ENCODE measurements at regions not wholly inside any gene's neighbourhood (a gene's known extent, or its start where the extent isn't known, plus 50 kb on each side); places are given as distances from the start of the nearest gene placed in this dataset.

- TF ChIP-seq FOXM1 (IDR thresholded peaks at IDR 0.05; ENCODE audit: borderline replicate concordance, low read depth) (no peak), MAX (IDR thresholded peaks at IDR 0.05) (no peak), NFIC (IDR thresholded peaks at IDR 0.05) (no peak), RAD21 (IDR thresholded peaks at IDR 0.05; ENCODE audit: low read depth) (no peak), ZBTB7A (IDR thresholded peaks at IDR 0.05; ENCODE audit: low read depth) (no peak), TAF1 (IDR thresholded peaks at IDR 0.05; ENCODE audit: low read depth) (no peak)
Observed at GRCh38 chr15:69945729-69946128, 152.0 kb downstream of the TLE3 start.

- TF ChIP-seq MAX (IDR thresholded peaks at IDR 0.05) (no peak), TAF1 (IDR thresholded peaks at IDR 0.05; ENCODE audit: low read depth) (no peak), RAD21 (IDR thresholded peaks at IDR 0.05; ENCODE audit: low read depth) (no peak), CEBPB (IDR thresholded peaks at IDR 0.05) (no peak), EP300 (IDR thresholded peaks at IDR 0.05; ENCODE audit: borderline replicate concordance) (no peak), ZBTB7A (IDR thresholded peaks at IDR 0.05; ENCODE audit: low read depth) (no peak), TCF12 (IDR thresholded peaks at IDR 0.05; ENCODE audit: low read depth) (no peak), YY1 (IDR thresholded peaks at IDR 0.05; ENCODE audit: low read depth) (no peak), FOXM1 (IDR thresholded peaks at IDR 0.05; ENCODE audit: borderline replicate concordance, low read depth) (no peak), TEAD4 (IDR thresholded peaks at IDR 0.05) (no peak)
- TF ChIP-seq, protein P1, sequence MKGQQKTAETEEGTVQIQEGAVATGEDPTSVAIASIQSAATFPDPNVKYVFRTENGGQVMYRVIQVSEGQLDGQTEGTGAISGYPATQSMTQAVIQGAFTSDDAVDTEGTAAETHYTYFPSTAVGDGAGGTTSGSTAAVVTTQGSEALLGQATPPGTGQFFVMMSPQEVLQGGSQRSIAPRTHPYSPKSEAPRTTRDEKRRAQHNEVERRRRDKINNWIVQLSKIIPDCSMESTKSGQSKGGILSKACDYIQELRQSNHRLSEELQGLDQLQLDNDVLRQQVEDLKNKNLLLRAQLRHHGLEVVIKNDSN (IDR thresholded peaks at IDR 0.05), result no peak
- TF ChIP-seq, protein P2, sequence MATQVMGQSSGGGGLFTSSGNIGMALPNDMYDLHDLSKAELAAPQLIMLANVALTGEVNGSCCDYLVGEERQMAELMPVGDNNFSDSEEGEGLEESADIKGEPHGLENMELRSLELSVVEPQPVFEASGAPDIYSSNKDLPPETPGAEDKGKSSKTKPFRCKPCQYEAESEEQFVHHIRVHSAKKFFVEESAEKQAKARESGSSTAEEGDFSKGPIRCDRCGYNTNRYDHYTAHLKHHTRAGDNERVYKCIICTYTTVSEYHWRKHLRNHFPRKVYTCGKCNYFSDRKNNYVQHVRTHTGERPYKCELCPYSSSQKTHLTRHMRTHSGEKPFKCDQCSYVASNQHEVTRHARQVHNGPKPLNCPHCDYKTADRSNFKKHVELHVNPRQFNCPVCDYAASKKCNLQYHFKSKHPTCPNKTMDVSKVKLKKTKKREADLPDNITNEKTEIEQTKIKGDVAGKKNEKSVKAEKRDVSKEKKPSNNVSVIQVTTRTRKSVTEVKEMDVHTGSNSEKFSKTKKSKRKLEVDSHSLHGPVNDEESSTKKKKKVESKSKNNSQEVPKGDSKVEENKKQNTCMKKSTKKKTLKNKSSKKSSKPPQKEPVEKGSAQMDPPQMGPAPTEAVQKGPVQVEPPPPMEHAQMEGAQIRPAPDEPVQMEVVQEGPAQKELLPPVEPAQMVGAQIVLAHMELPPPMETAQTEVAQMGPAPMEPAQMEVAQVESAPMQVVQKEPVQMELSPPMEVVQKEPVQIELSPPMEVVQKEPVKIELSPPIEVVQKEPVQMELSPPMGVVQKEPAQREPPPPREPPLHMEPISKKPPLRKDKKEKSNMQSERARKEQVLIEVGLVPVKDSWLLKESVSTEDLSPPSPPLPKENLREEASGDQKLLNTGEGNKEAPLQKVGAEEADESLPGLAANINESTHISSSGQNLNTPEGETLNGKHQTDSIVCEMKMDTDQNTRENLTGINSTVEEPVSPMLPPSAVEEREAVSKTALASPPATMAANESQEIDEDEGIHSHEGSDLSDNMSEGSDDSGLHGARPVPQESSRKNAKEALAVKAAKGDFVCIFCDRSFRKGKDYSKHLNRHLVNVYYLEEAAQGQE (IDR thresholded peaks at IDR 0.05; ENCODE audit: low read depth), result no peak
Observed at GRCh38 chr15:69946870-69947269, 150.8 kb downstream of the TLE3 start.

DNA sequence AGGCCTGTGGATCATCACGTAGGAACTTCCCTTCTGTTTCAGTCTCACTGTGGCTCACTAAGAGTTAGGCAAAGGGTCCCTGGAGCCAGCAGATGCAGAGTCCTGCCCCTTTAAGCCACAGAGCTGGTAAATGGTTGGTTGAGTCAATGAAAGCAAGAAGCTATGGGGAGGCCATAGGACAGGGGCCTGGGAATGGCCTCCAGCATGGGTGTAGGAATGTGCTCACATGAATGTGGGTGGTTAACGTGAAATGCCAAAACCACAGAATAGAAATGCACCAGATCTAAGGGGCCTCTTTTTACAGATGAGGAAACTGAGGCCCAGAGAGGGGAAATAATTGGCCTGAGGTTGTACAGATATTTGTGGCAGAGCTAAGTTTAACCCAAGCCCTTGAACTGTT is 150.3 kb downstream of the TLE3 start:
- TF ChIP-seq RAD21 (IDR thresholded peaks at IDR 0.05; ENCODE audit: low read depth), result no peak
- no peak for TF ChIP-seq TEAD4 (IDR thresholded peaks at IDR 0.05)
- no peak for TF ChIP-seq MAX (IDR thresholded peaks at IDR 0.05)
- TF ChIP-seq ZBTB7A (IDR thresholded peaks at IDR 0.05; ENCODE audit: low read depth), result no peak
- TF ChIP-seq CREB1 (IDR thresholded peaks at IDR 0.05; ENCODE audit: low read depth), result no peak
- no peak for TF ChIP-seq CEBPB (IDR thresholded peaks at IDR 0.05)
- TF ChIP-seq TCF12 (IDR thresholded peaks at IDR 0.05; ENCODE audit: low read depth), result no peak
- TF ChIP-seq, protein P2 (IDR thresholded peaks at IDR 0.05; ENCODE audit: low read depth), result no peak
- TF ChIP-seq EGR1 (IDR thresholded peaks at IDR 0.05), result no peak
- TF ChIP-seq EP300 (IDR thresholded peaks at IDR 0.05; ENCODE audit: borderline replicate concordance), result no peak
- TF ChIP-seq, protein P1 (IDR thresholded peaks at IDR 0.05), result no peak
- no peak for TF ChIP-seq YY1 (IDR thresholded peaks at IDR 0.05; ENCODE audit: low read depth)
- TF ChIP-seq NFIC (IDR thresholded peaks at IDR 0.05), result no peak
- TF ChIP-seq TAF1 (IDR thresholded peaks at IDR 0.05; ENCODE audit: low read depth), result no peak
- TF ChIP-seq FOXM1 (IDR thresholded peaks at IDR 0.05; ENCODE audit: borderline replicate concordance, low read depth), result no peak

DNA sequence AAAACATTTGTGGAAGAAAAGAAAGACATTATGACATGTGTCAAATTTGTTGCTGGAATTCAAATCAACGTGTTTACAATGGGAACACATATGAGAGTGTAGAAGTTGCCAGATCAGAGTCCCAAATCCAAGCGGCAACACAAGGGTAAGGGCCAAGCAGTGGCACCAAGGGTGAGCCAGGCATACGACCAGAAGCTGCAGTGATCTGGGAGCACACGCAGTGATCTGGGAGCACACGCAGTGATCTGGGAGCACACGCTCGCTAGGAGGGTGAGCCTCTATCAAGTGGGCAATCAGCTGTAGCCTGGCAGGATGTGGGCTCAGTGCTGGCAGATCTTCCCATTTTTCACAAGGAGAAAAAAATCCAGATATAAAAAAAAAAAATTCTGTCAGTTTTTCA is 148.2 kb downstream of the TLE3 start:
- no peak for TF ChIP-seq CREB1 (IDR thresholded peaks at IDR 0.05; ENCODE audit: low read depth)

DNA sequence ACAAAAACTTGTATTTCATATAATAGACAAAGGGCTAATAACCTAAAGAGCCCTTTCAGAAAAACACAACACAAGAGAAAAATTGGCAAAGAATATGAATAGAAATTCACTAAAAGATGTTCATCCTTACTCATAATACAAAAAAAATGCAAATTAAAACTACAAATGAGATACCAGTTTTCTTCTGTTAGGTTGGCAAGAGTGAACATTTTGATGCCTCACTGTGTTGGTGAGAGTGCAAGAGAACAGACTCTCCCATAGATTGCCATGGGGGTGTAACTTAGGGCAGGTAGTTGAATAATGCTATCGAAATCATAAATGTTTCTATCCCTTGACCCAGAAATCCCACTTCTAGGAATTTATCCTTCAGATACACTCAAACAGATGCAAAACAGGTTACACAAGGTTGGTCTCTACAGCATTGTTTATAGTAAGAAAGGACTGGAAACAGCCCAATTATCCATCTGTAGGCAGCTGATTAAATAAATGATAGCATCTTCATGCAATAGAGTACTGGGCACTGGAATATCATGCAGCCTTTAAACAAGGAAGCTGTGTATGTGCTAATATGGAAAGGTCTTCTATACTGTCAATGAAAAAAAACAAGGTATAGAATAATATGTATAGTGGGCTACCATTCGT is 146.3 kb downstream of the TLE3 start:
- TF ChIP-seq CEBPB (IDR thresholded peaks at IDR 0.05) (no peak), EGR1 (IDR thresholded peaks at IDR 0.05) (no peak), FOXM1 (IDR thresholded peaks at IDR 0.05; ENCODE audit: borderline replicate concordance, low read depth) (no peak)

GRCh38 chr15:69951898-69952555 is 145.7 kb downstream of the TLE3 start:
- TF ChIP-seq CREB1 (IDR thresholded peaks at IDR 0.05; ENCODE audit: low read depth), result no peak
- no peak for TF ChIP-seq NFIC (IDR thresholded peaks at IDR 0.05)
- no peak for TF ChIP-seq EP300 (IDR thresholded peaks at IDR 0.05; ENCODE audit: borderline replicate concordance)
- TF ChIP-seq, protein P2 (IDR thresholded peaks at IDR 0.05; ENCODE audit: low read depth), result no peak
- no peak for TF ChIP-seq TCF12 (IDR thresholded peaks at IDR 0.05; ENCODE audit: low read depth)
- no peak for TF ChIP-seq FOXM1 (IDR thresholded peaks at IDR 0.05; ENCODE audit: borderline replicate concordance, low read depth)
- TF ChIP-seq MAX (IDR thresholded peaks at IDR 0.05), result no peak
- TF ChIP-seq ZBTB7A (IDR thresholded peaks at IDR 0.05; ENCODE audit: low read depth), result no peak
- TF ChIP-seq CEBPB (IDR thresholded peaks at IDR 0.05), result no peak
- TF ChIP-seq EGR1 (IDR thresholded peaks at IDR 0.05), result no peak

All from Ishikawa (cell line).